ENCODE measurements at regions not wholly inside any gene's neighbourhood (a gene's known extent, or its start where the extent isn't known, plus 50 kb on each side); places are given as distances from the start of the nearest gene placed in this dataset.

DNA sequence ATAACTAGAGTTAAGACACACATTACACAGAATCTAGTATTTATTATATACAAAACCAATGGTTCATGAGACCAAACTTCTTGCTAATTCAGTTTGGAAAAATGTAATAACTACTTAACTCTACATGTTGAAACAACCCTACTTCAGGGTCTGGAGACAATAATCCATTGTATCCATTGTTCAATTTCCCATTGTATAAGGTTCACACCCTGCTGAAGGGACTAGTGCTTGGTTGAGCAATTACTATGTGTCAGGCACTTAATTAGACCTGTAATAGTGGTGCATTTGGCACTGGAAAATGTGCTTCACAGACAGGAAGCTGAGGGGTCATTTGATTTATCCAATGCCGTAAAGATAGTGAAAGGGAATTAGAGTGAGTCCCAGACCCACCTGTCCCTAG, 114.3 kb upstream of the PAPPA start:
- no peak for TF ChIP-seq NFRKB (IDR thresholded peaks at IDR 0.05)
- no peak for TF ChIP-seq HDGF (IDR thresholded peaks at IDR 0.05; ENCODE audit: borderline replicate concordance)
- TF ChIP-seq SUZ12 (IDR thresholded peaks at IDR 0.05) = no peak
- no peak for TF ChIP-seq CTBP1 (IDR thresholded peaks at IDR 0.05; ENCODE audit: borderline replicate concordance)
- TF ChIP-seq ZNF384 (IDR thresholded peaks at IDR 0.05) = no peak

Data from HEK293T (cell line).